Eye (tissue), 1 donor: ENCODE measurements at regions not wholly inside any gene's neighbourhood (a gene's known extent, or its start where the extent isn't known, plus 50 kb on each side); places are given as distances from the start of the nearest gene placed in this dataset.
A peak's percentile ranks its signal among the peaks of the same experiment; 100 is the strongest.
"Not testable (repeated sequence)": the region's sequence is repeated elsewhere in the genome, so short reads cannot be mapped to it uniquely, and the experiment has no call there.

Source experiments
- DNase-seq: peaks from one replicate; pipeline ENCODE4 v3.0.0-alpha.2; 2015

GRCh38 chr6:104486035-104486434, 373.7 kb downstream of the HACE1 start:
- DNase-seq: no peak

GRCh38 chr6:104484626-104485025, 375.1 kb downstream of the HACE1 start:
- DNase-seq: no peak

DNA sequence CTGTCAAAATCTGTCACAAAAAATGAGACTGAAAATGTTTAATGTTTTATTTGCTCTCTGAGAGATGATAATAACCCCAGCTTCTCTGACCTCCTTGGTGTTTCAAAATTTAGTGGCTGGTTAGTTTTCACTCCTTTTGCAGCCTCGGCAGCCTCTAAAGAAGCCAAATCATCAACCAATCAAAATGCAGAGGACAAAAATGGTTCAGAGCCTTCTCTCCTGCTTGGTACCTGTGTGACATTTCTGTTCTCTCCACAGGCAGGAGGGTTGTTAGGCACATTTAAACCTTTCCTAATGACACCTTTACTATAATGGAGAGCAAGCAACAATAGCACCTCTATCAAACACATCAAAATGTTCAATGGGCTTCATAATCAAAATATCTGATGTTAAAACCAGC, 375.5 kb downstream of the HACE1 start:
- DNase-seq: no peak

- peak; percentile 44 for DNase-seq
Observed at GRCh38 chr6:104483225-104483834, 376.4 kb downstream of the HACE1 start.

GRCh38 chr6:104477569-104477968, 382.1 kb downstream of the HACE1 start:
- DNase-seq: peak; percentile 31

DNA sequence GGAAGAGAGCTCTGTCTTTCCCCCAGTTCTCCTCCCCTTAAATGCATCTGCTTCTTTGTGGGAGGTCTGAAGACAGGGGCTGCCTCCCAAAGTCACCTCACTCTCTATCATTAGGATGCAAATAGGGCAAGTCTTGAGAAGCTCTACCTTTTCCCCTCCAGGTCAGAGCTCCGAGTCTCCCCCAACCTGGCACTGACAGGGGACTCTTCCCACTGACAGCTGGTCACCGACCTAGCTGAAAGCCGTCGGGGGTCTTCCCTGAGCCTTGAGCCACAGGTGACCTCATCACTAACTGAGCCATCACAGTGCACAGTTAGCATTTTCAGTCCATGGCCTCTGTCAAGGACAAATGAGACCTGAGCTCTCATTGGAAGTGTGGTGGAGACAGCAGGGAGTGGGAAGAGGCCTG, 386.7 kb downstream of the HACE1 start:
- DNase-seq: peak; percentile 53

GRCh38 chr6:104472021-104472901, 387.5 kb downstream of the HACE1 start:
- DNase-seq: peak; percentile 49

DNA sequence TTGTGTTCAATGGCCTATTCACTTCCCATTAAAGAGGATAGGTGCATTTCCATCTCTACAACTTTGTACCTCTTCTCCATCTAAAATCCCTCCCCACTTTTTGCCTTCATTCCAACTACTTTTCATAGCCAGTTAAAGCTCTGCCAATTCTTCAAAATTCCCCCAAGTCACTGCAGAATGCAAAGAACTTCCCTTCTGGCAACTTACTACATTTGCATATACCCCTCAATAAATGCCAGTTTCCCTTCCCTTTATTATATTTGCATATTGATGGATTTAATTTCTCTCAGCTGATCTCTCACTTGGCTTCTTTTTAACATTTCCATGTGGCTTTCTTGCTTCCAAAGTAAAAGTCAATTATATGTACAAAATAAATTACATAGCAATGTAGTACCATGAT, 393.4 kb downstream of the HACE1 start:
- DNase-seq: no peak

GRCh38 chr6:104462811-104463599, 396.7 kb downstream of the HACE1 start:
- no peak for DNase-seq

DNA sequence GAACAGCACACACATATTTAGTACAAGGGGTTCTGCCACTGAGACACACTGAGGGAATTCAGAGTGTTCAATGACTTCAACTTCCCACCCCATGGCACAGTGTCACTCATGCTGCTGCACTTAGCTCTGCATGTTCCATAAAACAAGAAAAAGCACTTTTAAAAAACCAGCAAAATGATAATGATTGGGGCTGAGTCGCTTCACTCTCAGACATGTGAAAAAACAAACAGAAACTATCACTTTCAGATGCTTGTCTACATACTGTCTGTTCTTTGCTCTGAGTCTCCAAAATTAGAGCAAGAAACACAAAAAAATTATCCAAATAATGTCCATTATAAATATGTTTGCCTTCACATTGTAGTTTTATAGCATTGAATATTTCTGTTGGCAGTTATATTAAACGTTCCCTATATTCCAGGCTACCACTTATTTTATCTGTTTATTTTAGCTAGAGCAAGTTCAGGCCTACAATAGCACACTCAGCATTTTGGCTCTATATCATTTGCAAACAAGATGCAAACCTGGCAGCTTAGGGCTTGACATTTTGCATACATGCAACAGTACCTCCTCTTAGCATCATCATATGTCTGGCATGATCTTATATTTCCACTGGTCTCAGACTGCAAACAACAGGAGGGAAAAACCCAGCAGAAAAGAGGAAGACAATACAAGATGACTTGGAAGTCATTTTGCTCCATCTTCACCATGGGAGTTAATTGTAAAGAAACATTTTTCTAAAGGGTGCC, 398.8 kb downstream of the HACE1 start:
- DNase-seq: no peak

GRCh38 chr6:104459543-104459942, 400.2 kb downstream of the HACE1 start:
- DNase-seq: no peak

DNA sequence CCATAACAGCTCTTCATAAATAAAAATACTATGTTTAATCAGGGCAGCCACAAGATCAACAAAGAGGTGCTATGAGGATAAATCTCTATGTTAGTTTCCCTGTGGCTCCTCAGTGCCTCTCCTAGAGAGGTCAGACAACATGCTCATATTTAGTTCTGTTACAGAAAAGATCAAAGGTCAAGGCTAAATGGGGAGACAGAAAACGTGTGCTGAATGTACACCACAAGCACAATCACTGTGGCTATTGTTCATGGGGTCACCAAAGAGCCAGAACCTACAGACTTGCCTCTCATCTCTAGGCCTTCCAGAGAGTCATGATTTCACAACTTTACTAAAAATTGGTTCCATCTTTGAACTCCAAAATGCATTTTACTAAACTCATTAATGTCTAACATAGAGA, 409.8 kb downstream of the HACE1 start:
- DNase-seq: no peak

GRCh38 chr6:104446101-104447080, 413.3 kb downstream of the HACE1 start:
- not testable (repeated sequence) for DNase-seq

- no peak for DNase-seq
Observed at GRCh38 chr6:104434519-104434918, 425.2 kb downstream of the HACE1 start.

DNA sequence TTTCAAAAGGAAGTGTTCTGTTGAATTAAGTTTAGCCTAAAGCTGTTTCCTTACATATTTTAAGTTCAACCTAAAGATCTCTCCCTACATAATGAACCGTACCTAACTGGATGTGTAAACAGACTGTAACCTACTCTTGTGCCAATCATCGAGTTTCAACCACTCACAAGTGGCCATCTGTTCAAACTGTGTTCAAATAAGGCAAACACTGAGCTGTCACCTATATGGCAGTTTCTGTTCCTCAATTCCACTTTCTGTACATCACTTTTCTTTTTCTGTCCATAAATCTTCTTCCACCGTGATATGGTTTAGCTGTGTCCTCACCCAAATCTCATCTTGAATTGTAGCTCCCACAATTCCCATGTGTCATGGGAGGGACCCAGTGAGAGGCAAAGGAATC, 428.6 kb downstream of the HACE1 start:
- no peak for DNase-seq

DNA sequence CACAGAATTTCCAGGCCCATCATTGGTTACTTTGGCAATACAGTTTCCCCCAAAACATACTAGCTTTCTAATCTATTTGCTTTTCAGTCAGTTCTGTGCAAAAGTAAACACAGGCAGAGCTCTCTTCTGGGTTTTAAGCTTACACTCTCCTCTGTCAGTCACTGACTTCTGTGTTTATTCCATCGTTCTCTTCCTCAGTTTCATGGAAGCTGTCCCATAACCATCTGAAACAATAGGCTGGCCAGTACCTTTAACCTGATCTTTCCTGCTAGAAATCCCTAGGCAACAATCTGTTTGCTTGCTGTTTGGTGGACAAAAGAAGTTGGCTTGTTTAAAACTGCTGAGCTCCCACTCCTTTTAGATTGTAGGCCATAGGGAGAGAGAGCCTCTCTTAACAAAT, 431.5 kb downstream of the HACE1 start:
- no peak for DNase-seq

GRCh38 chr6:104423691-104424090, 436.0 kb downstream of the HACE1 start:
- DNase-seq: no peak

GRCh38 chr6:104421650-104422049, 438.1 kb downstream of the HACE1 start:
- DNase-seq: no peak

DNA sequence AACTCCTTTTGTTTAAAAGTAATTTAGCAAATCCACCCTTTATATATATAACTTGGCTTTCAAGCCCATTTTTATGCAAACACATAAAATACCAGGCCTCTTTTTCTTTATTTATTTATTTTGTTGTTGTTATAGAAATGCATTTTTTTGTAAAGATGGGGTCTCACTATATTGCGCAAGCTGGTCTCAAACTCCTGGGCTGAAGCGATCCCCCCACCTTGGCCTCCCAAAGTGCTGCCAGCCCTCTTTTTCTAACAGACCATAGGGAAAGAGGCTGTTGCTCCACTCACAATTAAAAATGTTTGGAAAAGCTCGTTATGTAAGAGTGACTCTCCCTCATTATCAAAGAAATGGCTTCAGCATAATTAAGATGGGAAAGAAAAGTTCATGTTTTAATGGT, 440.9 kb downstream of the HACE1 start:
- no peak for DNase-seq

DNA sequence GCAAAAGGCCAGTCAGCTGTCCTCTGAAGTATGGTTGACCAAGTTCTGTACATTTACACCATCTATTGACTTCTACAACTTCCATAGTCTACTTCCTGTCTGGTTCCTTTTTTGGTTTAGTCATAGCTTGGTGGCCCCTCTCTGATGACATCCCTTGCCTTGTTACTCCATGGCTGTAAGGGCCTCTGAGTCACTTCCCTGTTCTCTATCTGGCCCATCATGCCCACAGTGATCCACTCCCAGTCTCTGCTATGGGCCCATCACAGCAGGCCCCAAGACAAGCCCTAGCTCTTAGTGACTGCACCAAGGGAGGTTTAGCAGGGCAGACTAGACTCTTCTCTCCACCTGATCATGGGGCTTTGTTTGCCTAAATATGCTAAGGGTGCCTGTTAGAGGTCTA, 441.6 kb downstream of the HACE1 start:
- DNase-seq: no peak

GRCh38 chr6:104414723-104415122, 445.0 kb downstream of the HACE1 start:
- DNase-seq: no peak

DNA sequence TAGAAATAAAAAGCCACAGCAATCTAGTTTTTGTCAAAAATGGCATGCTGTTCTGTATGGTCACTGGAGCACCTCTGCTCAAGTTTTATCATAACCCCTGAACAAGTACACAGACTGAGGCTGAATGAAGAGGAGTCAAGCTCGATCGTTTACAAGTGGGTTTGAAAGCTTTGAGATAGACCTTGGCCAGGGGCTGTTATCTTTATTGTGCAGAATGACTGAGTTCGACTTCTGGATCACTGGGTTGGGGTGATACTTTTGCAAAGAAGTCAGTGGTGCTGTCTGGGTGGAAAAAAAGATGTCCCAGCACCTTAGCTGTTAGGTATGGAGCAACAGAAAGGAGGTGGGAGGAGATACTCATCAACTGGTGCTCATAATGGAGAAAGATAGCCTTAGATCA, 446.0 kb downstream of the HACE1 start:
- DNase-seq: no peak
